CD4-positive, alpha-beta T cell treated with Interleukin-6 at 100 ng/mL for 8 hours (primary cell): ENCODE measurements at regions not wholly inside any gene's neighbourhood (a gene's known extent, or its start where the extent isn't known, plus 50 kb on each side); places are given as distances from the start of the nearest gene placed in this dataset.

Experiments
- DNase-seq: peaks from one replicate; pipeline ENCODE4 v3.0.0-alpha.2; 2020; ENCODE audit warnings: mixed read lengths, low spot score

GRCh38 chr10:128854204-128854603 is 612.8 kb upstream of the MGMT start:
- DNase-seq = no peak

GRCh38 chr10:128854963-128855362 is 612.1 kb upstream of the MGMT start:
- DNase-seq = no peak

- no peak for DNase-seq
Observed at GRCh38 chr10:128855618-128856428, 611.2 kb upstream of the MGMT start.

DNA sequence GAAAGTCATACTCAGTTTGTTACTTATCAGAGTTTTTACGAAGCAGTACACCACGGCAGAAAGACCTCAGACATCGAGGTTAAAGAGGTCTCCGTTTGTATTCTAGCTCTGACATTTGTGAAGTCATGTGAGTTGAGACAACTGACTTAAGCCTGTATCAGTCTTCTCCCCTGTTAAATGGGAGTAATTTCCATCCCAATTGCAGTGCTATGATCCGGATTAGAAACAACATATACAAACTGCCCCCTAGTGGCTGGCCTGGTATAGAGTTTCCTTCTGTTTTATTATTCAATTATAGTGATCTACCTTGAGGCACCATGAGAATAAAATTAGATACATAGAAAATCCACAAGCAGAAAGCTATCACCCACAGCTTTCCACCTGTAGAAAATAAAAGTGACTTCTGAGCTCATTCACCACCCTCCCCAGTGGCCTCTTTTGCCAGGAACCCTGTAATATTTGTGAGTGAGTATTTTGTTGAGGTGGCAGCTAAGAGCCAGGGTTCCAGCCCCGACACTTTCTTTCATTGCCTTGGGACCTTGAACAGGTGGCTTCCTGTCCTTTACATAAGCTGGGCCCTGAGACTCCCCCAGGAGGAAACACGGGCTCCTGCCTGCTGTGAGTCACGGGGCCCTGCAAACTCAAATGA is 607.2 kb upstream of the MGMT start:
- no peak for DNase-seq

DNA sequence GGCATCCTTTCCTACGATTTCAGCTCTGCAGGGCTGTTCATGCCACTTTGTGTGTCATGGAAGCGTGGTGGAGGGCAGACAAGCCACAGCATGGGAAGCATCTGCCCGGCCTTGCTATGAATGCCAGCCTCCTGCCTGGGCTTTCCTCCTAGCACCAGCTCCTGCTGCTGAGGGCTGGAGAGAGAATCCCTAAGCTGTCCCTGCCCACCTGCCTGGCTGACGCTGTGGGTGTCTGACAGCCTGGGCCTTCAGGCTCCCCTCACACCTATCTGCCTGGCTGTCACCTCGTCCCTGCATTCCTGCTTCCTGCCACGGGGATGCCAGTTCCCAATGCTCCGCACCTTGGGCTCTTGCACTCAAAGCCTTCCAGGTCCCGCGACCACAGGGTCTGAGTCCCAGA is 606.5 kb upstream of the MGMT start:
- no peak for DNase-seq

GRCh38 chr10:128861018-128861901 is 605.8 kb upstream of the MGMT start:
- DNase-seq = no peak

GRCh38 chr10:128863411-128863810 is 603.6 kb upstream of the MGMT start:
- DNase-seq = no peak

GRCh38 chr10:128863823-128864405 is 603.1 kb upstream of the MGMT start:
- no peak for DNase-seq

DNA sequence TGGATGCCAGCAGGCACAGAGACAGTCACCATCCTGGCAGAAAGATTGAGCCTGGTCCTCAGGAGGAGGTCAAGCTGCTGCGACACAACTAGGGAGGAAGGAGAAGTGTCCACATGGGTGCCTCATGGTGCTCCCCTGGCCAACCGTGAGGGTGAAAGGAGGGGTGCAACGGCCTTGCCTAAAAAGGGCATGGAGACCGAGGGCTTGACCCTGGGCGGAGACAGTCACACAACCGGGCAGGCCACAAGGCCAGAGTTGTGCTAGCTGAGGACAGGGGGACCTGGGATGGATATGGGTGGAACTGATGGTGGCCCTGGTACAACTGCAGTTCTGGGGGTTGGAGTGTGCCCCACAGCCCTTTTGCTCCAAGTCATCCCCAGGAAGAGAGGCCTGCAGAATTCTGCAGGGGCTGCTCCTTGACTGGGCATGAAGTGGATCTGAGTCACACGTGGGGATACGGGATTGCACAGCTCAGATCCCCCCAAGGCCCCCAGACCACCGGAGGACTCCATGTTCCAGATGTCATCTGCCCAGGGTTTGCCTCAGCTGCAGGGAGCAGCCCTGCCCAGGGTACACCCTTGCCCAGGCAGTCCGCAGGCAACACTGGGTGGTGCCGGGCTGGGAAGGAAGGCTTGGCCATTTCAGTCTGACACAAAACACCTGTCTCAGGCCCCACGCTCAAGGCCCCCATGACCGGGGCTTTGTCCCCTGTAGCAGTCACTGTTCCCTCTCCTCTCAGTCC is 602.3 kb upstream of the MGMT start:
- DNase-seq = no peak

DNA sequence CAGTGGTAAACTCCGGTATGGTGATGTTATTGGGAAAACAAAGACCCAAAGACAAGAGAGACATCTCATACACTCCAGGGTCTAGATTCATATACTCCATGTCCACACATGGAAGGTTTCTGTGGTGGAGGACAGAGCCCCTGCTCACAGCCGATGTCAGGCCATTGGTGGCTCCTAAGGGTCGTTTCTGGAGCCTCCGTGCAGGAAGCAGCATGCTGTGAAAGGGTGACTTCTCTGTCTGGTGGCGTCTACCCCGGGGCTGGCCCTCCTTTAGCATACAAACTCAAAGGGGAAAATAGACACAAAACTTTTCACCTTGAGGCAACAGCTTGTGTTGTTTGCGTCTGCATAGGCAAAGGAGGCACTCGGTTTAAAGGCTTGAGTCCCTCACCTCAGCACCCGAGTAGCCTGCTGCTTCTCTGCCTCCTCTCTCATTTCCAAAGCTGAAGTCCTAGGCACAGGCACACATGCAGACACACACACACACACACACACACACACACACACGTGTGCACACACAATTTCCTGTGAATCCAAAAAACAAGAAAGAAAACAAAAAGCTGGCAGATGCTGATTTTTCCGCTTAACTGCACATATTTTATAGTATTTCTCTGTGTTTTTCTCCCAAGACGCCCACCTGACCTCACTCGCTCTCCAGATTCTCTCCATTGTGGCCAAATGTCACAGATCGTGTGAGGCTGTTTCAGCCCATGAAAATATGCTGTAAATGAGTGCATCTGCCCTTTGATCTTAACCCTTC is 601.4 kb upstream of the MGMT start:
- no peak for DNase-seq

DNA sequence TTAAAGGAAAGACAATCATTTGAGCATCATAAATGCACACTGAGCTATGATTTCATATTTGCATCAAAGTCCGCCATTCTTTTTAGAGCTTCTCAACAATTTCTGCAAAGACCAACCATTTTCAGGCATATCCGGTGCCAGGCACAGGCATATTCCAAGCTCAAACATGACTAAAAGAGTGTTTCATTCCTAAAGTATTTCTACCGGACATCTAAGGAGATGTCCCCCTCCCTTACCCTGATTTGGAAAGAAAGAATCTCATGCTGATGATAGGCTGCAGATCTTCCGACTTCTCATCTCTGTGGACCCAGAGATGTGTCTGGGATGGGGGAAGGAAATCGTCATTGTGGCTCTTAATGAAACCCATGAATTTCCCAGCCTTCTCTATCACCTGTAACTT is 600.5 kb upstream of the MGMT start:
- DNase-seq = no peak

DNA sequence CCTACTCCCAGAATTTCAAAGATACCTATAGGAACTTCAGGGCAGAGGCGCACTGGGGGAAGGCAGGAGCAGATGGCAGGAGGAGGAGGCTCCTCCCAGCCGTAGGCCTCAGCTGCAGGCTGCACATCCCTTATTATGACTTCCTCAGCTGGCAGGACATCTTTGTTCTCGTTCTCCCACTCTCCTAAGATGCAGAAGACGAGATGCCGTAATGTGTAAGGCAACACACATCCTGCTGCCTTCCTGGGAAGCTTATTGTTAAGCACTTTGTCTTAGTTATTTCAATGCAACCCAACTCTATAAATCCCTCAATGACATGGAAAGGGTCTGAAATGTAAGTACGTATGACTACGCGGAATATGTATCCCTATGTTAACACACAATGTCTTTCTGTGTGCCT is 599.8 kb upstream of the MGMT start:
- no peak for DNase-seq

GRCh38 chr10:128867819-128868218 is 599.2 kb upstream of the MGMT start:
- no peak for DNase-seq

DNA sequence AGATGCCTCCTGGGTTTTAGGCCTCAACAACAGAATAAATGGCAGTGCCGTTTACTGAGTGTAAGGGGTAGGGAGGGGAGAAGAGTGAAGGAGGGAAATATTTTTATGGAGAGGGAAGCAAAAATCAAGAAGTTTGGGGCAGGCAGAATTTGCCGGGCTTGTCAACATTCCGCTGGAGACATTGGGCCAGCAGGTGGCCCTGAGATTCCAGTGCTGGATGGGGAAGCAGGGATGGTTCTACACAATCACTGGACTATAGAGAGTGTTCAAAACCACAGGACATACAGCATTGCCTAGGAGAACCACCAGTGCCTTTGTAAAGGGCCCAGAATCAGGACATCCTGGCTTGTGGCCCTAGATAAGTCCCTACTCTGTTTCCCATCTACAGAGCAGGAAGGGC is 598.6 kb upstream of the MGMT start:
- DNase-seq = no peak

DNA sequence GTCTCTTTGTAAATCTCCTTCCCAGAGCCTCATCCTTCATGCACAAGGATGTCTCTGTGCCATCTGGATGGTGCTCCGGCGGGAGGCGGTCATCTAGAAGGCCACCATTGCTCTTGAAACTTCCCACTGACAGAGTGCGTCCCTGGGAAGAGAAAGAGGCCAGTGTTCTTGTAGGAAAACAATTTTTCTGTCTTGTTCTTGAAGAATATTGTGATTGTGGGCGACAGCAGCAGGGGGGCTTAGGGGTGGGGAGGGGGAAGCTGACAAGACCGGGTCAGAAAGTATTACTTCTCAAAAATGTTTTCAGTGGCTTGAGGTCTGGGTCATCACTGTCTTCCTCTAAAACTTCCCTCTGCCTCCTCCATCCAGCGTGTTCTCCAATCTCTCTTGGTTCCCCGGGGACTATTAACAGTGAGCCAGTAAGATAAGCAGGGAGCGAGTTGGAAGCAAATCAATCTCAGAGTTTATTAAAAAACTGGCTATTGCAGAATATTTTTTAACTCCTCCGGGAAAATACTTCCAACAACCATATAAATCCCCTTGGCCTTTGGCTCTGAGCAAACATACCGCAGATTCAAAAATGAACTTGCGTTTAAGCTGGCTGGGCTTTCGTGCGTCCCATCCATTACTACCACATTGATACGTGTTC is 597.8 kb upstream of the MGMT start:
- no peak for DNase-seq

- no peak for DNase-seq
Observed at GRCh38 chr10:128870830-128871597, 596.0 kb upstream of the MGMT start.

- no peak for DNase-seq
Observed at GRCh38 chr10:128871671-128872231, 595.3 kb upstream of the MGMT start.

- no peak for DNase-seq
Observed at GRCh38 chr10:128873411-128874054, 593.5 kb upstream of the MGMT start.

DNA sequence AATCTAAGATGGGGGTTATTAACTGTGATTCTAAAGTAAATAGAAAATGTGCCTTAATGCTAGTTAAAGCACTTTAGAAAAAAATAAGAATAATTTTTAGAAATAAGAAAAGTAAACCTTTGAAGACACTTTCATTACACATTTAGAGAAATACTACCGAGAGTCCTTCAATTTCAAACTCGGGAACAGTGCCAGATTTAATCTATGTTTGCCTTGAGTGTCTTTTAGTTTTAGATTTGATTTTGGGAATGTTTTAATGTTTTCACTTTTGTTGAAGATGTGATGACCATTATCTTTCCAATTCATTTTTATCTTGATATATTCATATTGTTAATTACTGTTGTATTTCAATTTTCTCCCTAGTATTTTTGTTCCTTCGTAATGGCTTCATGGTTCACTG is 592.7 kb upstream of the MGMT start:
- no peak for DNase-seq
